ENCODE measurements at regions not wholly inside any gene's neighbourhood (a gene's known extent, or its start where the extent isn't known, plus 50 kb on each side); places are given as distances from the start of the nearest gene placed in this dataset.

DNA sequence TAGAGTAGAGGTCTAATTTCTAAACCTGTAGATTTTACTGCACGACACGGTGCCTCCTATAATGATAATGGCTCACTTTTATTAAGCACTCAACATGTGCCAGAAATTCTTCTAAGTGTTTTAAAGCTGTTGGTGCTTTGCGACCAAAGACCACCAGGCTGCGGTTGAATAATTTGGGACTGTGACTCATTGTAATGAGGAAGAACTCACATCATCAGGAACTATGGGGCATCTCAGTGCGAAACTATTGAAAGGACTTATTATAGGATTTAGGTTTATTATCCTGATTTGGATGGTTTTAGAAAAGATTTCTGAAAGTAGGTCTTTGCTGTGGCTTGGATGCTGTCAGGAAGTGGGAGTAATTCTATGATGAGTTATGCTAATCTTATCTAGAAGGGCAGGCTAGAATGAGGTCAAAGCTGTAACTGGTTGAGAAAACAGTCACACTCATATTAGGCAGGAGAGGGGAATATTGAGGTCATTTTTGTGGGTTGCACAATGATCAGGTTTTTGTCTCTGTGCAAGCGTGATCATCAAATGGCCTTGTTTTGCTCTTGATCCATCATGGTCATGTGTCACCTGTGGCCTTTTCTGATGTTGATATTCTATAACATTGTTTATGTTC is 266.8 kb downstream of the PCDH20 start:
- Histone ChIP-seq H3K4me3 (ENCODE audit: extremely low read depth in 1 of 4, insufficient read depth in 2 of 4, low read depth in 3 of 4, low read length in 4 of 4) (no peak overlapping the region), H3K79me1 (ENCODE audit: low read depth, low read length) (no peaks in the 10 kb centered on the region), H3K23me2 (ENCODE audit: low read depth, low read length) (no peaks in the 10 kb centered on the region), H3K27me3 (replicated peaks in 1 of 4; ENCODE audit: control insufficient read depth in 3 of 4, extremely low read depth in 1 of 4, insufficient read depth in 3 of 4, low read length in 3 of 4) (no peaks in the 10 kb centered on the region), H2BK5ac (ENCODE audit: low read depth, low read length) (no peak overlapping the region), H3K4me2 (ENCODE audit: insufficient read depth in 1 of 2, low read depth in 2 of 2, low read length in 2 of 2) (no peak overlapping the region), H3K9me3 (ENCODE audit: insufficient read depth in 2 of 2, low read depth in 1 of 2, low read length in 1 of 2) (no peaks in the 10 kb centered on the region; a peak in 1 of 4 replicates), H3K27ac (ENCODE audit: low read depth, low read length) (no peak overlapping the region), H3K18ac (ENCODE audit: extremely low read depth, low read length) (no peak overlapping the region), H3K14ac (ENCODE audit: insufficient read length) (no peak overlapping the region), H3K4ac (replicated peaks; ENCODE audit: insufficient read length, low read depth, low read length) (no peak overlapping the region), H4K5ac (ENCODE audit: insufficient read length, low read depth, low read length) (no peak overlapping the region), H3K79me2 (ENCODE audit: control insufficient read depth in 1 of 2, insufficient read depth in 2 of 2, low read length in 2 of 2) (no peaks in the 10 kb centered on the region), H3K9ac (replicated peaks in 1 of 4; ENCODE audit: extremely low read depth in 1 of 4, low read depth in 3 of 4, low read length in 3 of 4) (no peak overlapping the region), H2AK5ac (ENCODE audit: low read depth, low read length) (no peak overlapping the region), H3K4me1 (replicated peaks in 1 of 4; ENCODE audit: control insufficient read depth in 3 of 4, insufficient read depth in 4 of 4, low read length in 3 of 4) (peaks cover 0 to 2% (median 0%) of the 10 kb centered on the region in 4 experiments; a peak in 1 of 7 replicates), H2AFZ (ENCODE audit: low read length) (no peak overlapping the region; the same call in 1 of the 2 replicates), H4K91ac (replicated peaks; ENCODE audit: insufficient read length, low read length) (no peak overlapping the region), H4K20me1 (replicated peaks in 1 of 2; ENCODE audit: control insufficient read depth in 1 of 2, insufficient read depth in 2 of 2, low read length in 2 of 2) (no peaks in the 10 kb centered on the region), H3K23ac (ENCODE audit: insufficient read length) (no peak overlapping the region), H2BK15ac (ENCODE audit: low read length) (no peak overlapping the region), H2BK20ac (ENCODE audit: low read length) (no peak overlapping the region), H4K8ac (ENCODE audit: extremely low read depth, insufficient read depth, low read length) (no peak overlapping the region), H3K36me3 (ENCODE audit: control insufficient read depth in 2 of 4, insufficient read depth in 4 of 4, low read length in 3 of 4) (no peaks in the 10 kb centered on the region), H3K56ac (replicated peaks; ENCODE audit: insufficient read length, low read depth, low read length) (no peak overlapping the region), H2BK120ac (replicated peaks; ENCODE audit: low read depth, low read length) (no peak overlapping the region), H2BK12ac (ENCODE audit: low read depth, low read length) (no peak overlapping the region)
- DNase-seq (ENCODE audit: low read depth in 1 of 2, low spot score in 2 of 2), result no peak
- WGBS, 2 experiments (ENCODE audit: extremely low coverage in 1 of 2, insufficient coverage in 1 of 2, insufficient read length in 1 of 2, insufficient replicate concordance in 2 of 2, low coverage in 1 of 2, low lambda C conversion rate in 2 of 2, missing lambda C conversion rate in 1 of 2), result 90% methylated on average over 6 of the region's 6 CpGs; no CpG with 5 or more reads in 1 of the 2 experiments
- FAIRE-seq, result no peak
- CTCF ChIA-PET (ENCODE audit: partially characterized antibody), result interaction anchor here (1.3 kb wide), 2 partner anchors 13 to 31 kb away, joined by 3 read pairs; no protein-coding TSS in a partner anchor
- POLR2A ChIA-PET (ENCODE audit: partially characterized antibody), result no interaction called here
- TF ChIP-seq PHF8 (conservative IDR thresholded peaks at IDR 0.05; ENCODE audit: low read depth, low read length), result no peak
